IMR-90 (cell line): ENCODE measurements at regions not wholly inside any gene's neighbourhood (a gene's known extent, or its start where the extent isn't known, plus 50 kb on each side); places are given as distances from the start of the nearest gene placed in this dataset.

Source experiments
- CEBPB ChIP-seq: IDR thresholded peaks from 2 replicates; pipeline ENCODE4 v1.6.1; 2012; ENCODE audit warnings: low read depth, low read length, improper control_type of control experiment
- MAFK ChIP-seq: IDR thresholded peaks from 2 replicates; pipeline ENCODE4 v1.6.1; 2012; ENCODE audit warnings: low read depth, low read length, improper control_type of control experiment
- MXI1 ChIP-seq: IDR thresholded peaks from 2 replicates; pipeline ENCODE4 v1.6.1; 2012; ENCODE audit warnings: low read depth, mild to moderate bottlenecking, low read length, moderate library complexity, borderline replicate concordance
- POLR2A ChIP-seq: IDR thresholded peaks from 2 replicates; pipeline ENCODE4 v1.6.1; 2012; ENCODE audit warnings: mild to moderate bottlenecking, low read depth, low read length
- RAD21 ChIP-seq: IDR thresholded peaks from 2 replicates; pipeline ENCODE4 v1.6.1; 2012; ENCODE audit warnings: low read length, improper control_type of control experiment
- RFX5 ChIP-seq: IDR thresholded peaks from 2 replicates; pipeline ENCODE4 v1.8.0; 2012; ENCODE audit warnings: low read depth, mild to moderate bottlenecking, low read length, moderate library complexity
- TF ChIP-seq, protein P1 (sequence below): conservative IDR thresholded peaks from 2 replicates; pipeline ENCODE4 v1.5.1; 2012; ENCODE audit warnings: mild to moderate bottlenecking, low read depth, low read length, improper control_type of control experiment
- TF ChIP-seq, protein P2 (sequence below): fragments of 150-350 bp; IDR thresholded peaks from 2 replicates; pipeline ENCODE4 v1.6.1; 2017; ENCODE audit warnings: mild to moderate bottlenecking, antibody characterized with exemption, low read length, low read depth

DNA sequence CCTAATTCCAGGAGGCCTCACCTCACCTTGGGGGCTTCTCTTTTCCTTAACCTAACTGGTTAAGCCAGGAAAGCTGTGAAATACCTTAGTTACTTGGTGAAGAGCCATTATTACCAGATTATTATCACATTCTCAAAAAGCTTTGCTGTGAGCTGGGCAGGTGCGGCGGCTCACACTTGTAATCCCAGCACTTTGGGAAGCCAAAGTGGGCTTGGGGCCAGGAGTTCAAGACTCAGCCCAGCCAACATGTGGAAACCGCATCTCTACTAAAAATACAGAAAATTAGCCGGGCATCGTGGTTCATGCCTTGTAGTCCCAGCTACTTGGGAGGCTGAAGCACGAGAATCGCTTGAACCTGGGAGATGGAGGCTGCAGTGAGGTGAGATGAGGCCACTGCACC, 102.4 kb upstream of the KLF6 start:
- TF ChIP-seq, protein P1, sequence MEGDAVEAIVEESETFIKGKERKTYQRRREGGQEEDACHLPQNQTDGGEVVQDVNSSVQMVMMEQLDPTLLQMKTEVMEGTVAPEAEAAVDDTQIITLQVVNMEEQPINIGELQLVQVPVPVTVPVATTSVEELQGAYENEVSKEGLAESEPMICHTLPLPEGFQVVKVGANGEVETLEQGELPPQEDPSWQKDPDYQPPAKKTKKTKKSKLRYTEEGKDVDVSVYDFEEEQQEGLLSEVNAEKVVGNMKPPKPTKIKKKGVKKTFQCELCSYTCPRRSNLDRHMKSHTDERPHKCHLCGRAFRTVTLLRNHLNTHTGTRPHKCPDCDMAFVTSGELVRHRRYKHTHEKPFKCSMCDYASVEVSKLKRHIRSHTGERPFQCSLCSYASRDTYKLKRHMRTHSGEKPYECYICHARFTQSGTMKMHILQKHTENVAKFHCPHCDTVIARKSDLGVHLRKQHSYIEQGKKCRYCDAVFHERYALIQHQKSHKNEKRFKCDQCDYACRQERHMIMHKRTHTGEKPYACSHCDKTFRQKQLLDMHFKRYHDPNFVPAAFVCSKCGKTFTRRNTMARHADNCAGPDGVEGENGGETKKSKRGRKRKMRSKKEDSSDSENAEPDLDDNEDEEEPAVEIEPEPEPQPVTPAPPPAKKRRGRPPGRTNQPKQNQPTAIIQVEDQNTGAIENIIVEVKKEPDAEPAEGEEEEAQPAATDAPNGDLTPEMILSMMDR = no peak
- no peak for TF ChIP-seq RAD21
- no peak for TF ChIP-seq MAFK
- TF ChIP-seq CEBPB = no peak
- no peak for TF ChIP-seq POLR2A
- TF ChIP-seq RFX5 = no peak
- TF ChIP-seq, protein P2, sequence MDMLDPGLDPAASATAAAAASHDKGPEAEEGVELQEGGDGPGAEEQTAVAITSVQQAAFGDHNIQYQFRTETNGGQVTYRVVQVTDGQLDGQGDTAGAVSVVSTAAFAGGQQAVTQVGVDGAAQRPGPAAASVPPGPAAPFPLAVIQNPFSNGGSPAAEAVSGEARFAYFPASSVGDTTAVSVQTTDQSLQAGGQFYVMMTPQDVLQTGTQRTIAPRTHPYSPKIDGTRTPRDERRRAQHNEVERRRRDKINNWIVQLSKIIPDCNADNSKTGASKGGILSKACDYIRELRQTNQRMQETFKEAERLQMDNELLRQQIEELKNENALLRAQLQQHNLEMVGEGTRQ = no peak
- TF ChIP-seq MXI1 = no peak
